ENCODE measurements at regions not wholly inside any gene's neighbourhood (a gene's known extent, or its start where the extent isn't known, plus 50 kb on each side); places are given as distances from the start of the nearest gene placed in this dataset.
A peak's percentile ranks its signal among the peaks of the same experiment; 100 is the strongest.
"Not testable (repeated sequence)": the region's sequence is repeated elsewhere in the genome, so short reads cannot be mapped to it uniquely, and the experiment has no call there.

- no peak for DNase-seq
These were observed 260.9 kb downstream of the TFAP2C start for GRCh38 chr20:56890011-56890410.

DNA sequence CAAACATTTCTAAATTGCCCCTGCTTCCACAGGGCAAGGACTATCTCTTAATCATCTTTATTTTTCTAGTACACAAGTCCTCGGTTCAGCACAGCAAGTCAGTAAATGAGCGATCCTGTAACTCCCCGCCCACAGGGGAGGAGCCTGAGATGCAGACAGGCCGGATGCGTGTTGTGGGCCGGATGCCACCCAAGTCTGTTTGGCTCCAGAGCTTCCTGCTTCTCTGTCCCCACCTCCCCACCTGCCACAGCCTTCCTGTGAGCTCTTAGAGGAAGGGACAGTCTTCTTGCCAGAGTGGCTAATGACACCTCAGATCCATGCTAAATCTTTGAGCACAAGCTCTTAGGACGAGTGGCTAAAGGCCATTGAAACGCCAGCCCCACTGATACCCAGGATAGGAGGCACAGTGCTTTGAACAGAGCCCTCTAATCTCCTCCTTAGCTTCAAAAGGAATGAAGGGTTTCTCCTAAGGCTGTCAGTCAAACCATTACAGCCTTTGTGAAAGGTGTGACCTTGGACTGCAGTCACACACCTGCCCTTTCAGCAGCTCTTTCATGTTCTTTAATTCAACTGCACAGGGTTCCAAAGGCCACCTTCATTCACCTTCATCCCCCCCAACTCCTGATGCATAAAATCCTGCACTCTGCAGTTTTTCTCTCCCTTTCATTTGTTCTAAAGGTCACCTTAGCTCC is 264.3 kb downstream of the TFAP2C start:
- DNase-seq: no peak

GRCh38 chr20:56896447-56896846 is 267.3 kb downstream of the TFAP2C start:
- DNase-seq: no peak

DNA sequence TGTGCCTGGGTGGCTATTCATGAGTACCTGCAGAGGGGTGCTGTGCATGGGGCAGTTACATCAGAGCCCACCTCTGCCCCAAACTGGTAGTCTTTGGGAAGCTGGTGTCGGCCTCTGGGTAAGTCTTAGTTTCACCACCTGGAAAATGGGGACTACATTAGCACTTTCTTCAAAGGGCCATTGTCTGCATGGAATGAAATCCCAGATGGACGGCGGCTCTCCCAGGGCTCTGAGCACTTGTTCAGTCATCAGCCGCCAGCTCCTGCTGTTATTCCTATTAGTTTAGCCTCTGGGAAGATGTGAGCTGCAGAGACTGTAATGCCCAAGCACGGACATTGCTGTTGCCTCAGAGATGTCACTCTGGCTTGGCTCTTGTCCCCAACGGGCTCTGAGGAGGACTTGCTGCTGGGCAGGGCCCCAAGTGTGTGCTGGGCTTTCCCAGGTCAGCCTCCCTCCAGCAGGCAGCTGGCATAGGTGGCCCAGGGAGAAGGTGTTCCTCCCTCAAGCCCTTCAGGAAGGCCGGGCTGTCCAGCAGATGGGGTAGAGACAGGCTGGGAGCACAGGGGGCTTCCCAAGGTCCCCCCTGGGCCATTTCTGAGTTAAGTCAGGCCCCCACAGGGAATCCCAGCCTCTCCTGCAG is 268.3 kb downstream of the TFAP2C start:
- no peak for DNase-seq

GRCh38 chr20:56897958-56898349 is 268.8 kb downstream of the TFAP2C start:
- no peak for DNase-seq

- no peak for DNase-seq
These were observed 270.4 kb downstream of the TFAP2C start for GRCh38 chr20:56899506-56899905.

DNA sequence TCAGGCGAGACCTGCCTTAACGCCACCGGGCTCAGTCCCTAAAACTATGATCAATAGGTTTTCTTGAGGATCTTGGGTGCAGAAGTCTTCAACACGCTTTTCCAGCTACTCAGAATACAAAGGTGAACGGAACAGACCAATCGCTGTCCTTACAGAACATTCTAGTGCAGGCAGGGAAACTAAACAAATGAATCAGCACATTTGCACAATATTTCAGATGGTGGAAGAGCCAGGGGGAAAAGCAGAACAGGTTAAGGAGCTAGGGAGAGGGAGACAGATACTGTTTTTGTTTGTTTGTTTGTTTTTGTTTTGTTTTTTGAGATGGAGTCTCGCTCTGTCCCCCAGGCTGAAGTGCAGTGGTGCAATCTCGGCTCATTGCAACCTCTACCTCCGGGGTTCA is 271.1 kb downstream of the TFAP2C start:
- no peak for DNase-seq

DNA sequence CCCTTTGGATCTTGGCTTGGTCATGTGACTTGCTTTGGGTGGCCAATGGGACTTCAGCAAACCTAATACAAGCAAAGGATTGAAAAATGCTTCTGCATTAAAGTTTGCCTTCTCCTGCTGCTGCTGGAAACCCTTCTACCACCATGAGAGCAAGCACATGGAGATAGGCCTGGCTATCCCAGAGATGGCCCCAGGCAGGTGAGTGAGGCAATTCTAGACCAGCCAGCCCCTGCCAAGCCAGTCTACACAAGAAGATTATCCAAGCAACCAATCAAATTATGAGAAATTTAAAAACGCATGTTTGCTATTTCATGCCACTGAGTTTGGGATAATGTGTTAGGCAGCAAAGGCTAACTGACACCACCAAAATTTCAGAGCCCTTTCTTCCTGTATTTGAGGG is 274.3 kb downstream of the TFAP2C start:
- no peak for DNase-seq

DNA sequence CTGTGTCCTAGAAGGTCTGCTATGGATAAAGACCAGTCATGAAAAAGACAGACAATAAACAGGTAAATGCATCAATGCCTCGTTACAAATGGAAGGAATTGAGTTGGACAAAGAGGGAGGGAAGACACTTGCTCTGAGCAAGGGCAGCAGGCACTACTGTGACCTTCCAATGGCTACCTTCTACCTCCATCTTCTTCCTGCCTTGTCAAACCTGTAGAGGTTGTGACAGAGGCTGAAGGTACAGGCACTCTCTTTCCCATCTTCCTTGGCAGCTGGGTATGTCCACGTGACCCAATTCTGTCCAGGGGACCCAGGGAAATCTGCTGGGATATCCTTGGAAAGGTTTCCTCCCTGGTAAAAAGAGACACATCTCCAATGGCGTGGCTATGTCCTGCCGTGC is 274.8 kb downstream of the TFAP2C start:
- DNase-seq: no peak

DNA sequence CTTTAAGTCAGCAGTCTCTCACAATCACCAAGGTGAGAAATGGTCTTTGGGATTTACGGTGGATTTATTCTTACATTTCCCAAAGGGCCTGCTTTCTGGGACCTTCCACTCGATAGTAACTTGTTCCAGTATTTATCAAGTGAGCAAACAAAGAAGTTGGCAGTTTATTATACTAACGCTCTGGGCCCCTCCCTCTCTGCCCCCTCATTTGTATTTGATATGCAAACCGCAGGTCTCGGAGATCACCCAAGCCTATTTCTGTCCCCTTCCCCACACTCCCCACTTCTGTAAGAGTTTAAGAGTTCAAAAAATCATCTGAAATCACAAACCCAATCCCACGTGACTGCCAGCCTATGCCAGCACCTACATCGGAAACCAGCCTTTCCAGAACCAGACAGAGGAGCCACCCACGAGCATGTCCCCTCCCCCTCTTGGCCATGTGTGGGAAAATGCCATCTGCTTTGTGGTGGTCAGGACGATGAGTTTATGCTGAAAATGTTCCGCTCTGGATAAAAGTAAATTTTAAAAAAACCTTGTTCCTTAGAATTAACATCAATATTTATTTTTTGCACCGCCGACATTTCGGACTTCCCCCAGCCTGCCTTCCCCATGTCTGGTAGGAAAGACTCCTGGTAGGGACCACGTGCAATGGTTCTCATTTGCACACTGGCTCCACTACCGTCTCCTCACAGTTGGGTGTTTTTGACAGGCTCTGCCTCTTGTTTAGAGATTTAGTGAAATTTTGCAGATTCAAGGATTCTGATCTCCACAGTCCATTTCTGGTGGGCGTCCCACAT is 281.0 kb downstream of the TFAP2C start:
- no peak for DNase-seq

DNA sequence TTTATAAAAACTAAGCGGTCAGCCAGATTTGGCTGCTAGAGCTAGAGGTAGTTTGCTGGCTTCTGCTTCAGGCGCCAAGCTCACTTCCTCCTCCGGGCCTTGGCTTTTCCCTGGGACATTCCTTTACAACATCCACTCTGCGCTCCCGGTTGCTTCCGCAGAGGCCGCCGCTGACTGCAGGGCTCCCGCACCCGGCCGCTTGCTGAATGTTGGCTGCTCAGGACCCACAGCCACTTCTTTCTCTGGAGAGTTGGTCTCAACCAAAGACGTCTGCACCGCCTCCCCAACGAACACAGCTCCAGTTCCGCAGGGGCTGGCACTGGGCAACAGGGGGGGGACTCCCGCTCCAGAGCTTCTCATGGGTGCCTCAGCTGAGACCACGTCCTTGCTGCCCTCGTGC is 282.8 kb downstream of the TFAP2C start:
- no peak for DNase-seq

- no peak for DNase-seq
These were observed 285.4 kb downstream of the TFAP2C start for GRCh38 chr20:56914532-56914931.

- DNase-seq: no peak
These were observed 287.2 kb downstream of the TFAP2C start for GRCh38 chr20:56916345-56916622.

GRCh38 chr20:56920041-56920440 is 290.9 kb downstream of the TFAP2C start:
- DNase-seq: not testable (repeated sequence)

- no peak for DNase-seq
These were observed 293.4 kb downstream of the TFAP2C start for GRCh38 chr20:56922497-56922896.

DNA sequence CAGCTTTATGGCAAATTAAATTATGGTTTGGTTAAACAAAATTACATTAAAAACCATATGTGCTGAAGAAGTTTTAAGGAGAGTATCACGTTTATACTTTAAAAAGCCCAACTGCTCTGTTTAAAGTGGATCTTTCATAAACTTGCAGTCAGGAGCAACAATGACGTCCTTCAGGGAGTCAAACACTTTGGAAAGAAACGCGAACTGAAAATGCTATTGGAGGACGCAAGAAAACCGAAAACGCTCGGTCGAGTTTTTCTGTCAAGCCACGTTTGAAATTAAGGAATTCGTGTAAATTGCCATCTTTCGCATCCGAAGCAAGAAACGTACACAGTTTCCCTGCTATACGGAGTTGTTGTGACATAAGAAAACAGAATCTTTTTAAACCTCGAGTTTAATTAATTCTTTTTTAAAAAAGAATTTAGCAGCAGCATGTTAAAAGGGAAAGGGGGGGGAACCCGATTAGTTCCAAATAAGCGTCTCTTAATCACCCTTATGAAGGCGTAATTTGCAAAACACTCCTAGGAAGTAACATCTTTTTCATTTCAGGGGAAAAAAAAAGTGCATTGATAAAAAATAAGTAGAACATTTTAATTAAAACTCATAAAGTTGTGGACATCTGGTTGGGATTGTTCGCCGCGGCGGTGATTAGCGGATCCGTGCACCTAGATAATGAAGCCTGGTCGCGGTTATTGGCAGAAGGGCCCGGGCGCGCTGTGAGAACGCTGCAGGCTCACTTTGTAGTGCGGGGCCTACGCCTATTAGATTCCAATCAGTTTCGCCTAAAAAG is 295.4 kb downstream of the TFAP2C start:
- peak; percentile 27 for DNase-seq

DNA sequence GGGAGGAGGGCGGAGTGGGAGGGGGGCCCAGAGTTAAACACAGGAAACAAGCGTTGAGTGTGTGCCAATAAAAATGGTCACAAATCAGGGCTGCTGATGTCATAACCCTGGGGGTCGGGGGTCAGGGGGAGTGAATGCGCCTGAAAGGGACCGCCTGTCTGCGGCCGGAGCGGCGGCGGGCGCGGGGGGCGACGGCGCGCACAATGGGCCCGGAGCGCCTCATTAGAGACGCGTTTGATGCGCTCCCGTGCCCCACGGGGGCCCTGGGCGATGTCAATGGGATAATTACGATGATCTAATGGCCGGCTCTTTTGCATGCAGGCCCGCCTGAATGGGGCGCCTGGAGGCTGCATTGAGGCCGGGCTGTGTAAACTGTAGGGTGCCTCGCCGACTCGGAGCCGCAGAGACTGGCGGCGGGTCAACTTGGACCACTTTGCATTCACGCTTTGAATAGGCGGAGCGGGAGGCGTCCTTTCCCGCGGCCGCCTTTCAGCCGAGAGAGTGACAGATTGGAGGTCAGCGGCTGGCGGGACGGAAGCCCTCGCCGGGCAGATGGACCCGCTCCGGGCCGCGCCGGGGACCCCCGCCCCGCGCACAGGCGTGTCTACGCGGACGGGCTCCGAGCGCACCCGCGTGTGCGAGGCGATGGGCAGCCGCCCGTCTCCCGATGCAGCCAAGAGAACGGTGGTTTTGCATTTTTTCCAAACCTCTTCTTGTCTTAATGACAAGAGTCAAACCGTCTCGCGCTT is 296.1 kb downstream of the TFAP2C start:
- peak; percentile 39 for DNase-seq

DNA sequence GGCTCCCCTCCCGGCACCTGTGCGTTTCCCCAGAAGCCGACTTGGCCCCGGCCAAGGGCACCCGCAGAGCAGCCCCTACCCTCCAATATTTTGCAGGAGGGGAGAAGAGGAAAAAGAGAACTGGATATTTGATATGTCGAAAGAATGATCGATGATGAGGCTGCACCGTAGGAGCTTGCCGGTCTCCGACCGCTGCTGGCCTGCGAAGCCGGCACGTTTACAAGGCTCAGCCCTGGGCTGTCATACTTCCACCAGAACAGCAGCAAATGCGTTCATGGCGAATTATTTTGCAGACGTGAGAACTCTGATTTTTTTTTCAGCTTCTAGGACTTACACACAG is 296.7 kb downstream of the TFAP2C start:
- peak; percentile 35 for DNase-seq

GRCh38 chr20:56926501-56926900 is 297.4 kb downstream of the TFAP2C start:
- DNase-seq: no peak

DNA sequence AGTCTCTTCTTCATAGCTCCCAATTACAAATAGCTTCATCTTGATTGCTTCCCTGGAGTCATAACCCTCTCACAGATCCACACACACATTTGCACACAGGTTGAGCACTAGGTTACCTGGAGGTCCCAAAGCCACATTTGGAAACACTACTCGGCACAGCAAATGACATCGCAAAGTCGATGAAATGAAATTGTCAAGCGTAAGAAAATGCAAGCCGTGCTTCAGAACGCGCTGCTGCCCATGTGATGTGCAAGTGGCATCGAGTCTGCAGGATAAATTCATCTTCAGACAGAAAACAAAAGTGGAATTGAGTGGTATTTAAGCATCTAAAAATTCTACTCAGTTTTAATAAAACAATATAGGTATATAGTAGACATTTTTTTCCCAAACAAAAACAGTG is 298.0 kb downstream of the TFAP2C start:
- DNase-seq: no peak

- no peak for DNase-seq
These were observed 298.9 kb downstream of the TFAP2C start for GRCh38 chr20:56928007-56928406.

DNA sequence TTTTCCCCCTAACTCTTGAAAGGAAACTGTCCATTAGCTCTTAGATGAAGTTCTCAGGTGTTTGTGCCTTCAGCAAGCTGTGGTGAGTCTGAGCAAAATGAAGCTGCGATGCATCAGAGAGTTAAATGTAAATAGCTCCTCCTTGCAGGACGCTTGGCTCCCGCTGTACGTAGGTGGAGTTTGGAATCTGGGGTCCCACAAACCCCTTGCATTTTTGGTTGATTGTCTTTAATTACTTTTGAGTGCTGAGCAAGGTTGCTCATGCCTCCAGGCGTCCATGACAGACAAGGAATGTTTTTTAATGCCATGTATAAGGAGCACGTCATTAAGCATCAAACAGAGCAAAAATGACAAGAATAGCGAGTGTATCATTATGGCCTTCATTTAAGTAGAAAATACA is 300.5 kb downstream of the TFAP2C start:
- DNase-seq: no peak

- no peak for DNase-seq
These were observed 301.8 kb downstream of the TFAP2C start for GRCh38 chr20:56930876-56931275.
